ENCODE measurements at regions not wholly inside any gene's neighbourhood (a gene's known extent, or its start where the extent isn't known, plus 50 kb on each side); places are given as distances from the start of the nearest gene placed in this dataset.
"Not testable (repeated sequence)": the region's sequence is repeated elsewhere in the genome, so short reads cannot be mapped to it uniquely, and the experiment has no call there.

DNA sequence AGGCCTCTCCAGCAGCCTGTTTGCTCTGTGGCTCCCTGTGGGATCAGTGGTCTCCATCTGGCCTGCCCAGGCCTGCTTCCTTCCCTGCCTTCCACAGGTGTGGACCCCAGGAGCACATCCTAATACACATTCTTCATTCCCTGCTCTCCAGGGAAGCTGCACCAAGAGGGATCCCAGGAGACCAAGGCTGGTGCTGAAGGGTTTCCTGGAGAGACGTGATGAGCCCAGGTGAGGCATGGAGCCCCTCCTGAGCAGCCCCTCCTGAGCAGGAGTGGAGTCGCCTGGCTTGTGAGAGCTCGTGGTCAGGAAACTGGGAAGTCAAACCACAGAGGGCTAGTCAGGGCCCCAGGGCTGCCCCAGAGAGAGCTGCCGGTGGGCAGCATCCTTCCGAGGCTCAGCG is 561.4 kb downstream of the MATN1 start:
- Histone ChIP-seq H3K79me2 (ENCODE audit: control insufficient read depth, low read length) (no peaks in the 10 kb centered on the region), H4K20me1 (ENCODE audit: control insufficient read depth, insufficient read depth, low read depth, low read length) (no peaks in the 10 kb centered on the region)

DNA sequence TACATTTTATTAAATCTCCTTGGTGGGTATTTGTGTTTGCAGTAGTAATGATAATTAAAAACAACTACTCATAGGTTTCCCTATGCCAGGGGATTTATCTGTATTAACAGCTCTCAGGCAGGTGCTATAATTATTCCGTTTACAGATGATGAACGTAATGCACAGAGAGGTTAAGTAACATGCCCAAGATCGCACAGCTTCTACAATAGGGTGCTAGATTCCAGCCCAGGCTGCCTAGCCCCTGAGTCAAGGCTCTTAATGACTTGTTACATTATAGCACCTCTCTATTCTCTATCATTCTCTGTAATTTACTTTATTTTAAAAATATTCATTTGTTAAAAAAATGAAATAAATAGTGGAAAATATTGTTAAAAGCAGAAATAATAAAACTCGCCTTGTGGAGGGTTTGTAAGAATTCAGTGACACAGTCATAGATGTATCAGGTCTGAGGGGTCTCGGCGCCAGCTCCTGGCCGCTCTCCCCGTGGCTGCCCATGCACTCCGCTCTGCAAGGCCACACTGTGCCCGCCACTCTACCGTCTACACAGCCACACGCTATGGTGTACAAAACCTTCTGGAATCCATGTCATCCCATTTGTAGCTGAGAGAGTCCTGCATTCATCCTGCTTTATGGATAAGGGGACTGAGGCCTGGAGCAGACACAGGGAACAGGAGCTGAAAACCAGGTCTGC is 562.2 kb downstream of the MATN1 start:
- no peaks in the 10 kb centered on the region for H3K79me2 ChIP-seq (ENCODE audit: control insufficient read depth, low read length)
- H3K36me3 ChIP-seq (ENCODE audit: control insufficient read depth, low read length), result no peaks in the 10 kb centered on the region
- peaks cover 5% of the 10 kb centered on the region for H3K27me3 ChIP-seq (ENCODE audit: control insufficient read depth, low read length)
- no peaks in the 10 kb centered on the region for H3K4me1 ChIP-seq (ENCODE audit: control insufficient read depth, low read length)
- H3K9me3 ChIP-seq (ENCODE audit: control insufficient read depth, insufficient read depth, low read length), result no peaks in the 10 kb centered on the region
- no peak for TF ChIP-seq EZH2phosphoT487 (IDR thresholded peaks at IDR 0.05; ENCODE audit: borderline replicate concordance, low read length)
- TF ChIP-seq, protein P1, sequence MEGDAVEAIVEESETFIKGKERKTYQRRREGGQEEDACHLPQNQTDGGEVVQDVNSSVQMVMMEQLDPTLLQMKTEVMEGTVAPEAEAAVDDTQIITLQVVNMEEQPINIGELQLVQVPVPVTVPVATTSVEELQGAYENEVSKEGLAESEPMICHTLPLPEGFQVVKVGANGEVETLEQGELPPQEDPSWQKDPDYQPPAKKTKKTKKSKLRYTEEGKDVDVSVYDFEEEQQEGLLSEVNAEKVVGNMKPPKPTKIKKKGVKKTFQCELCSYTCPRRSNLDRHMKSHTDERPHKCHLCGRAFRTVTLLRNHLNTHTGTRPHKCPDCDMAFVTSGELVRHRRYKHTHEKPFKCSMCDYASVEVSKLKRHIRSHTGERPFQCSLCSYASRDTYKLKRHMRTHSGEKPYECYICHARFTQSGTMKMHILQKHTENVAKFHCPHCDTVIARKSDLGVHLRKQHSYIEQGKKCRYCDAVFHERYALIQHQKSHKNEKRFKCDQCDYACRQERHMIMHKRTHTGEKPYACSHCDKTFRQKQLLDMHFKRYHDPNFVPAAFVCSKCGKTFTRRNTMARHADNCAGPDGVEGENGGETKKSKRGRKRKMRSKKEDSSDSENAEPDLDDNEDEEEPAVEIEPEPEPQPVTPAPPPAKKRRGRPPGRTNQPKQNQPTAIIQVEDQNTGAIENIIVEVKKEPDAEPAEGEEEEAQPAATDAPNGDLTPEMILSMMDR (IDR thresholded peaks at IDR 0.05; ENCODE audit: low read depth, low read length, poor library complexity, severe bottlenecking), result no peak
- no peak overlapping the region for H3K27ac ChIP-seq (ENCODE audit: low read depth, low read length)
- H3F3A ChIP-seq (ENCODE audit: control insufficient read depth, insufficient read depth), result no peaks in the 10 kb centered on the region
- H3K4me3 ChIP-seq (ENCODE audit: low read length), result no peak overlapping the region
- no peaks in the 10 kb centered on the region for H3K9me2 ChIP-seq (replicated peaks; ENCODE audit: control insufficient read depth, low read length)
- H4K20me1 ChIP-seq (ENCODE audit: control insufficient read depth, insufficient read depth, low read depth, low read length), result no peaks in the 10 kb centered on the region
- H3K4me2 ChIP-seq (ENCODE audit: low read length), result no peak overlapping the region

More for the DNA sequence above, 561.4 kb downstream of the MATN1 start:
- H3K4me1 ChIP-seq (ENCODE audit: control insufficient read depth, low read length), result no peaks in the 10 kb centered on the region
- H3K4me3 ChIP-seq (ENCODE audit: low read length), result no peak overlapping the region
- no peak for TF ChIP-seq EZH2phosphoT487 (IDR thresholded peaks at IDR 0.05; ENCODE audit: borderline replicate concordance, low read length)
- TF ChIP-seq, protein P1 (IDR thresholded peaks at IDR 0.05; ENCODE audit: low read depth, low read length, poor library complexity, severe bottlenecking), result no peak
- no peaks in the 10 kb centered on the region for H3K9me2 ChIP-seq (replicated peaks; ENCODE audit: control insufficient read depth, low read length)
- H3K27ac ChIP-seq (ENCODE audit: low read depth, low read length), result no peak overlapping the region
- H3K9me3 ChIP-seq (ENCODE audit: control insufficient read depth, insufficient read depth, low read length), result no peaks in the 10 kb centered on the region
- no peaks in the 10 kb centered on the region for H3K36me3 ChIP-seq (ENCODE audit: control insufficient read depth, low read length)
- H3K4me2 ChIP-seq (ENCODE audit: low read length), result no peak overlapping the region
- H3K27me3 ChIP-seq (ENCODE audit: control insufficient read depth, low read length), result peaks cover 5% of the 10 kb centered on the region
- no peaks in the 10 kb centered on the region for H3F3A ChIP-seq (ENCODE audit: control insufficient read depth, insufficient read depth)

DNA sequence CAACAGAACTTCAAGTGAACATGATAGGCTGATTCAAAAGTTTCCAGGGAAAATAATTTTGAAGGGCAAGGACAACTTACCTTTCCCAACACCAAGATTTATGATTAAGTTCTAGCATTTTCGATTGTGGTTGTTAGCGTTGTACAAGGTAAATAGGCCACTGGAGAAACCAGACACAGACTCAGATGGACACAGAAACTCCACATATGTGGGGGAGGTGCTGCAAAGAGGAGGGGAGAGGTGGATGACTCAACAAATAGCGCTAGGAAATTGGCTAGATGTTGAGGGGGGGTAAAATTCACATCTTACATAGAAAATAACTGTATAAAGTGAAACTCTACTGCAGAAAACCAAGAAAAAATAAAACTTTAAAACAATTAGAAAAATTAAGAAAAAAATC is 564.4 kb downstream of the MATN1 start:
- Histone ChIP-seq H3K36me3 (ENCODE audit: control insufficient read depth, low read length) (no peaks in the 10 kb centered on the region), H3K27me3 (ENCODE audit: control insufficient read depth, low read length) (peaks cover 5% of the 10 kb centered on the region), H3K9me3 (ENCODE audit: control insufficient read depth, insufficient read depth, low read length) (no peaks in the 10 kb centered on the region), H3K9me2 (replicated peaks; ENCODE audit: control insufficient read depth, low read length) (no peaks in the 10 kb centered on the region), H4K20me1 (ENCODE audit: control insufficient read depth, insufficient read depth, low read depth, low read length) (no peaks in the 10 kb centered on the region), H3K79me2 (ENCODE audit: control insufficient read depth, low read length) (no peaks in the 10 kb centered on the region), H3F3A (ENCODE audit: control insufficient read depth, insufficient read depth) (no peaks in the 10 kb centered on the region), H3K27ac (ENCODE audit: low read depth, low read length) (no peak overlapping the region), H3K4me1 (ENCODE audit: control insufficient read depth, low read length) (no peaks in the 10 kb centered on the region), H3K4me3 (ENCODE audit: low read length) (no peak overlapping the region), H3K4me2 (ENCODE audit: low read length) (no peak overlapping the region)
- TF ChIP-seq, protein P1 (IDR thresholded peaks at IDR 0.05; ENCODE audit: low read depth, low read length, poor library complexity, severe bottlenecking), result no peak
- no peak for TF ChIP-seq EZH2phosphoT487 (IDR thresholded peaks at IDR 0.05; ENCODE audit: borderline replicate concordance, low read length)

DNA sequence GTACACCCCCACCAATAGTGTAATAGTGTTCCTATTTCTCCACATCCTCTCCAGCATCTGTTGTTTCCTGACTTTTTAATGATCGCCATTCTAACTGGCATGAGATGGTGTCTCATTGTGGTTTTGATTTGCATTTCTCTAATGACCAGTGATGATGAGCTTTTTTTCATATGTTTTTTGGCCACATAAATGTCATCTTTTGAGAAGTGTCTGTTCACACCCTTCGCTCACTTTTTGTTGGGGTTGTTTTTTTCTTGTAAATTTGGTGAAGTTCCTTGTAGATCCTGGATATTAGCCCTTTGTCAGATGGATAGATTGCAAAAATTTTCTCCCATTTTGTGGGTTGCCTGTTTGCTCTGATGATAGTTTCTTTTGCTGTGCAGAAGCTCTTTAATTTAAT is 567.7 kb downstream of the MATN1 start:
- H3K36me3 ChIP-seq (ENCODE audit: control insufficient read depth, low read length); H3K4me2 ChIP-seq (ENCODE audit: low read length): not testable (repeated sequence)

GRCh38 chr1:30155253-30155652 is 568.1 kb downstream of the MATN1 start:
- H3K27me3 ChIP-seq (ENCODE audit: control insufficient read depth, low read length); H3K79me2 ChIP-seq (ENCODE audit: control insufficient read depth, low read length); H3K9me2 ChIP-seq (replicated peaks; ENCODE audit: control insufficient read depth, low read length); H3F3A ChIP-seq (ENCODE audit: control insufficient read depth, insufficient read depth); H4K20me1 ChIP-seq (ENCODE audit: control insufficient read depth, insufficient read depth, low read depth, low read length); H3K9me3 ChIP-seq (ENCODE audit: control insufficient read depth, insufficient read depth, low read length); H3K36me3 ChIP-seq (ENCODE audit: control insufficient read depth, low read length); H3K4me2 ChIP-seq (ENCODE audit: low read length); H3K4me1 ChIP-seq (ENCODE audit: control insufficient read depth, low read length); H3K27ac ChIP-seq (ENCODE audit: low read depth, low read length); H3K4me3 ChIP-seq (ENCODE audit: low read length): not testable (repeated sequence)

More for the DNA sequence above, 567.7 kb downstream of the MATN1 start:
- H3K9me3 ChIP-seq (ENCODE audit: control insufficient read depth, insufficient read depth, low read length); H3K79me2 ChIP-seq (ENCODE audit: control insufficient read depth, low read length); H3K4me1 ChIP-seq (ENCODE audit: control insufficient read depth, low read length); H3K27me3 ChIP-seq (ENCODE audit: control insufficient read depth, low read length); H3K9me2 ChIP-seq (replicated peaks; ENCODE audit: control insufficient read depth, low read length); H3K27ac ChIP-seq (ENCODE audit: low read depth, low read length); H3F3A ChIP-seq (ENCODE audit: control insufficient read depth, insufficient read depth); H4K20me1 ChIP-seq (ENCODE audit: control insufficient read depth, insufficient read depth, low read depth, low read length); H3K4me3 ChIP-seq (ENCODE audit: low read length): not testable (repeated sequence)
